GM12865 (cell line): ENCODE measurements at regions not wholly inside any gene's neighbourhood (a gene's known extent, or its start where the extent isn't known, plus 50 kb on each side); places are given as distances from the start of the nearest gene placed in this dataset.

Experiments used
- DNase-seq: peaks from one replicate; pipeline ENCODE4 v3.0.0; 2010; ENCODE audit warnings: low read depth
- H3K4me3 ChIP-seq: 2 replicates; pipeline ENCODE4 v1.5.1; 2011; ENCODE audit warnings: mild to moderate bottlenecking, low read depth, low read length, control low read depth
- TF ChIP-seq, protein P1 (sequence below): IDR thresholded peaks from 2 replicates; pipeline ENCODE4 v1.5.1; 2011; ENCODE audit warnings: low read length, control low read depth, low read depth, inconsistent platforms; ENCODE audit not compliant: insufficient read depth; ENCODE audit errors: missing control alignments

DNA sequence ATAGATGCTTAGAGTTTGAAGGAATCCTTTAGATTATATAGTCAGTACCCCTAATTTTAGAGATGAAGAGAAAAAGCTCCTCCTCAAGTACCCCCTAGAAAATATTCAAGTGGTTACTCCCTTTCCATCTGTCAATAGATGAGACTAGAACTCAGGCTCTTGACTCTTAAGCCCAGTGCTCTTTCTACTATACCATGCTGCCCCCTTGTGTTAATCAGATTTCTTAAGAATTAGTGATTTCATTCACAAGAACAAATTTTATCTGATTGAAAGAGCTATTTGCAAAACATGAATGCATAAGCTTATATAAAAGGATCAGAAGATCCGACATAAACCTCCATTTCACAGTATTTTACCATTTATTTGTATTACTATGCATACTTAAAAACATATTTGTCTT lies 179.3 kb downstream of the TFEC start:
- TF ChIP-seq, protein P1, sequence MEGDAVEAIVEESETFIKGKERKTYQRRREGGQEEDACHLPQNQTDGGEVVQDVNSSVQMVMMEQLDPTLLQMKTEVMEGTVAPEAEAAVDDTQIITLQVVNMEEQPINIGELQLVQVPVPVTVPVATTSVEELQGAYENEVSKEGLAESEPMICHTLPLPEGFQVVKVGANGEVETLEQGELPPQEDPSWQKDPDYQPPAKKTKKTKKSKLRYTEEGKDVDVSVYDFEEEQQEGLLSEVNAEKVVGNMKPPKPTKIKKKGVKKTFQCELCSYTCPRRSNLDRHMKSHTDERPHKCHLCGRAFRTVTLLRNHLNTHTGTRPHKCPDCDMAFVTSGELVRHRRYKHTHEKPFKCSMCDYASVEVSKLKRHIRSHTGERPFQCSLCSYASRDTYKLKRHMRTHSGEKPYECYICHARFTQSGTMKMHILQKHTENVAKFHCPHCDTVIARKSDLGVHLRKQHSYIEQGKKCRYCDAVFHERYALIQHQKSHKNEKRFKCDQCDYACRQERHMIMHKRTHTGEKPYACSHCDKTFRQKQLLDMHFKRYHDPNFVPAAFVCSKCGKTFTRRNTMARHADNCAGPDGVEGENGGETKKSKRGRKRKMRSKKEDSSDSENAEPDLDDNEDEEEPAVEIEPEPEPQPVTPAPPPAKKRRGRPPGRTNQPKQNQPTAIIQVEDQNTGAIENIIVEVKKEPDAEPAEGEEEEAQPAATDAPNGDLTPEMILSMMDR = peak; percentile 18
- peak; percentile 57 for DNase-seq

DNA sequence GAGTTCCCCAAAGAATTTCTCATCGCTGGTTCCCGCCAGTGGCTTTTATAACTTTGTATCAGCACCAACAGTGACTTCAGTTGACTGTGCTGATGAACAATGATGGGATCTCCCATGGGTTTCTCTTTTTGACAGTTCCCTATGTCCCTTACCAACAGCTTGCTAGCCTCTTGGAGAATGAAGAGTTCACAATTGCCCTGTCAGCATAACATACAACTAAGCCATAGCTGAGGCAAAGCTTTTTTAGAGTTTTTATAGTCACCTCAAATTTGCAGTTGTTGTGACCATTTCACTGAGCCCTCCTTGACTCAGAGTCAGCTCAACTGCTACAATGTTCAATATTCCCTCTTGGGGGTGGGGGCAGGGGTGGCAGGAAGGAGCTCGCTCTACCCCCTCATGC lies 179.8 kb downstream of the TFEC start:
- no peak for DNase-seq
- TF ChIP-seq, protein P1 = no peak
- H3K4me3 ChIP-seq = no peak overlapping the region

More for the DNA sequence above, 179.3 kb downstream of the TFEC start:
- no peak overlapping the region for H3K4me3 ChIP-seq

GRCh38 chr7:115844857-115845256 lies 185.7 kb downstream of the TFEC start:
- DNase-seq = no peak
- TF ChIP-seq, protein P1 = no peak

DNA sequence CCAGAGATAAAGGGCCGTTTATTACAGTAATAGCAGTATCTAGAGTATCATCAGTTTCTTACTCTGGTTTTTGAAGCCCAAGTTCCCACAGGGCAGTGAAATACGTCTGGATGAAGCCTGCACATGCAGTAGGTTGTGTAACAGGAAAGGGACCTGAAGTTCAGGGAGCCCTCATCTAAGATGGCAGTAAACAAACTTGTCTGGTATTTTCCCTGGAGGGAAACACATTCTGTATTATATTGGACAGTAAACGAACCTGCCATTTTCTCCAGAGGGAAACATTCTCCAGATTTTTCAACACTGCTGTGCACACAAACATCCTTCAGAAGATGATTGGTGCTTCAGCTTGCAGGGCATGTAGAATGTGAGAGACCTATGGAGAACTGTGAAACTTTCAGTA lies 189.9 kb downstream of the TFEC start:
- no peak for DNase-seq
- TF ChIP-seq, protein P1 = no peak
- H3K4me3 ChIP-seq = no peak overlapping the region

More at GRCh38 chr7:115844857-115845256, 185.7 kb downstream of the TFEC start:
- H3K4me3 ChIP-seq = no peak overlapping the region

GRCh38 chr7:115838829-115839228 lies 191.7 kb downstream of the TFEC start:
- no peak overlapping the region for H3K4me3 ChIP-seq
- TF ChIP-seq, protein P1 = no peak
- DNase-seq = no peak

DNA sequence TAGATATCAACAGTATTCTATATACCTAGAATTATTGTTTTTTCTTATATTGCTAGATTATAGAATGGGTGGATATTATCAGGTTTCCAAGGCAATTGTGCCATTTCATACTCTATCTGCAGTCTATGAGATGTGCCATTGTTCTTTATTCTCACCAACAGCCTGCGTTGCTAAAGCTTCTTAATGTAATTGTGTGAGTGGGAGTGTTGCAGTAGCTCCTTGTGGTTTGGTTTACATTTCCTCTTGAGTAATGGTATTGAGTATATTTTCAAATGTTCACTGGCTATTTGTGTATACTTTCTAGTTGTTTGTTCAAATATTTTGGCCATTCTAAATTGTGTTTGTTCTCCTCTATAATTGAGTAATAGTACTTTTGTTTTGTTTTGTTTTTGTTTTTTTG lies 199.2 kb downstream of the TFEC start:
- no peak for DNase-seq
- no peak overlapping the region for H3K4me3 ChIP-seq
- TF ChIP-seq, protein P1 = no peak

GRCh38 chr7:115827305-115828045 lies 203.1 kb downstream of the TFEC start:
- no peak overlapping the region for H3K4me3 ChIP-seq
- TF ChIP-seq, protein P1 = no peak
- peak; percentile 9 for DNase-seq
